ENCODE measurements at regions not wholly inside any gene's neighbourhood (a gene's known extent, or its start where the extent isn't known, plus 50 kb on each side); places are given as distances from the start of the nearest gene placed in this dataset.
A peak's percentile ranks its signal among the peaks of the same experiment; 100 is the strongest.

DNA sequence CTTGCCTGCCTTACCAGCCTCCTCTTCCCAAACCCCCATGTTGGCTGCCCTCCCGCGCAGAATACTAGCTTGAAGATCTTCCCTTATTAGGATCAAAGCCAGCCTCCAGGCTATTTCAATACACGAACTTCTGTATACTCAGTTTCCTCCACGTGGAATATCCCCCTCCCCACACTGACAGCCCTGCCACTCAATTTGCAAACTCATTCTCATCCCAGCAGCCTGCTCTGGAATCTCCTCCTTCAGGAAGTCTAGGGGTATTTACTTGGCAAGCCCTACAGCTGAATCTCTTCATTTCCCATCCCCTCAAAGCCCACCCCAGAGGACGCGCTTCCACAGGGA is 157.0 kb upstream of the SMIM23 start:
- Histone ChIP-seq H3K4me1 (ENCODE audit: insufficient read depth, low read length, severe bottlenecking) (no peaks in the 10 kb centered on the region), H3K9me3 (ENCODE audit: low read length) (no peaks in the 10 kb centered on the region), H3K9ac (ENCODE audit: low read length) (no peak overlapping the region), H3K4me2 (ENCODE audit: low read length) (no peak overlapping the region), H3K9me2 (ENCODE audit: low read depth, low read length) (no peaks in the 10 kb centered on the region), H3K36me3 (ENCODE audit: insufficient read depth, low read length) (no peaks in the 10 kb centered on the region), H3F3A (ENCODE audit: insufficient read depth, low read length) (no peaks in the 10 kb centered on the region), H3K27ac (ENCODE audit: low read depth, low read length, poor library complexity, severe bottlenecking) (no peak overlapping the region), H3K4me3 (ENCODE audit: low read depth, low read length, poor library complexity, severe bottlenecking) (no peak overlapping the region), H3K79me2 (ENCODE audit: insufficient read depth, low read length) (no peaks in the 10 kb centered on the region), H4K20me1 (ENCODE audit: insufficient read depth, low read length) (no peaks in the 10 kb centered on the region), H3K27me3 (ENCODE audit: insufficient read depth, low read length) (peaks cover 10% of the 10 kb centered on the region; the same call in 1 of the 2 replicates), H2AFZ (ENCODE audit: low read length) (no peak overlapping the region)
- TF ChIP-seq EZH2 (IDR thresholded peaks at IDR 0.05; ENCODE audit: borderline replicate concordance, low read length) (no peak), CTCF (IDR thresholded peaks at IDR 0.05; ENCODE audit: low read length) (no peak)

GRCh38 chr5:171629221-171629620 is 156.4 kb upstream of the SMIM23 start:
- H3K79me2 ChIP-seq (ENCODE audit: insufficient read depth, low read length): no peaks in the 10 kb centered on the region
- no peaks in the 10 kb centered on the region for H3K4me1 ChIP-seq (ENCODE audit: insufficient read depth, low read length, severe bottlenecking)
- H3K9ac ChIP-seq (ENCODE audit: low read length): no peak overlapping the region
- no peaks in the 10 kb centered on the region for H3K9me2 ChIP-seq (ENCODE audit: low read depth, low read length)
- H3K36me3 ChIP-seq (ENCODE audit: insufficient read depth, low read length): no peaks in the 10 kb centered on the region
- no peaks in the 10 kb centered on the region for H3K9me3 ChIP-seq (ENCODE audit: low read length)
- H3K4me2 ChIP-seq (ENCODE audit: low read length): no peak overlapping the region
- no peak overlapping the region for H2AFZ ChIP-seq (ENCODE audit: low read length)
- peaks cover 6% of the 10 kb centered on the region; the same call in 1 of the 2 replicates for H3K27me3 ChIP-seq (ENCODE audit: insufficient read depth, low read length)
- no peaks in the 10 kb centered on the region for H3F3A ChIP-seq (ENCODE audit: insufficient read depth, low read length)
- H3K27ac ChIP-seq (ENCODE audit: low read depth, low read length, poor library complexity, severe bottlenecking): no peak overlapping the region
- no peaks in the 10 kb centered on the region for H4K20me1 ChIP-seq (ENCODE audit: insufficient read depth, low read length)
- TF ChIP-seq EZH2 (IDR thresholded peaks at IDR 0.05; ENCODE audit: borderline replicate concordance, low read length): no peak
- no peak for TF ChIP-seq CTCF (IDR thresholded peaks at IDR 0.05; ENCODE audit: low read length)
- no peak overlapping the region for H3K4me3 ChIP-seq (ENCODE audit: low read depth, low read length, poor library complexity, severe bottlenecking)

DNA sequence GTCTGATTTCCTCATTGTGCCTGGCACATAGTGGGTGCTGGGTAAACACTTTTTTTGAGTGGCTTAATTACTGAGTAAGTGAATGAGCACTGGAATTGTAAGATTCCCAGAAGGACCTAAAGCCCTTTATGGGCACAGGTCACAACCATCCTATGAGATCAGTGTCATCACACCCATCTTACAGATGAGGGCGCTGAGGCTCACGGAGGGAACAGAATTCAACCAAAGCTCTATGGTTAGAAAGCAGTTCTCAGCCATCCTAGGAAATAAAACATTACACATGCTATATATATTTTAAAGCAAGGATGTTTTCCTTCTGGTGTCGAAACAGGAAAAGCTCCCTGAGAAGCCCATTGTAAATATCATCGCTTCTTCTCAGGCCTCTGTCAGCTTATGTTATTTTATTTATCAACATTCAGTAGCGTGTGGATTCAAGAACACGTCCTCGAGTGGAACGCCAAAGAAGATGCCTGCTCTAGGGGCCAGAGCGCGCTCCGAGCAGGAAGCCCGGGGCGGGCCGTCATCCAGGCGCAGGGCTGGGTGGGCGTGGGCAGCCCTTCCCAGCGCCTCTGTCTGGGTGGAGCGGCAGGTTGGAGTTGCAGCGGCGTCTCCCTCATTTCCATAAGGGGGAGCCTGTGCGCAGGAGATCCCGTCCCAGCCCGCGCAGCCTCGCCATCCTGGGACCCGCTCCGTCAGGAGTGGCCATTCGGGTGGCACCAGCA is 155.8 kb upstream of the SMIM23 start:
- Histone ChIP-seq H3K4me3 (ENCODE audit: low read depth, low read length, poor library complexity, severe bottlenecking) (no peak overlapping the region), H3K4me2 (ENCODE audit: low read length) (no peak overlapping the region), H3K36me3 (ENCODE audit: insufficient read depth, low read length) (no peaks in the 10 kb centered on the region), H3K9ac (ENCODE audit: low read length) (no peak overlapping the region), H3F3A (ENCODE audit: insufficient read depth, low read length) (no peaks in the 10 kb centered on the region), H3K4me1 (ENCODE audit: insufficient read depth, low read length, severe bottlenecking) (no peaks in the 10 kb centered on the region), H2AFZ (ENCODE audit: low read length) (no peak overlapping the region), H3K27ac (ENCODE audit: low read depth, low read length, poor library complexity, severe bottlenecking) (no peak overlapping the region), H3K79me2 (ENCODE audit: insufficient read depth, low read length) (no peaks in the 10 kb centered on the region), H4K20me1 (ENCODE audit: insufficient read depth, low read length) (no peaks in the 10 kb centered on the region), H3K9me3 (ENCODE audit: low read length) (no peaks in the 10 kb centered on the region), H3K27me3 (ENCODE audit: insufficient read depth, low read length) (peaks cover 6% of the 10 kb centered on the region; the same call in 1 of the 2 replicates), H3K9me2 (ENCODE audit: low read depth, low read length) (no peaks in the 10 kb centered on the region)
- TF ChIP-seq EZH2 (IDR thresholded peaks at IDR 0.05; ENCODE audit: borderline replicate concordance, low read length) (no peak), CTCF (IDR thresholded peaks at IDR 0.05; ENCODE audit: low read length) (peak; percentile 31; the same call in 1 of the 2 replicates)
